HG03095 (cell line): ENCODE measurements at regions not wholly inside any gene's neighbourhood (a gene's known extent, or its start where the extent isn't known, plus 50 kb on each side); places are given as distances from the start of the nearest gene placed in this dataset.
A peak's percentile ranks its signal among the peaks of the same experiment; 100 is the strongest.

Experiments used
- ATAC-seq: cut with Tn5 transposase; IDR thresholded peaks from one replicate; pipeline ENCODE4 v1.9.1; 2021; ENCODE audit warnings: moderate library complexity; ENCODE audit not compliant: unreplicated experiment

DNA sequence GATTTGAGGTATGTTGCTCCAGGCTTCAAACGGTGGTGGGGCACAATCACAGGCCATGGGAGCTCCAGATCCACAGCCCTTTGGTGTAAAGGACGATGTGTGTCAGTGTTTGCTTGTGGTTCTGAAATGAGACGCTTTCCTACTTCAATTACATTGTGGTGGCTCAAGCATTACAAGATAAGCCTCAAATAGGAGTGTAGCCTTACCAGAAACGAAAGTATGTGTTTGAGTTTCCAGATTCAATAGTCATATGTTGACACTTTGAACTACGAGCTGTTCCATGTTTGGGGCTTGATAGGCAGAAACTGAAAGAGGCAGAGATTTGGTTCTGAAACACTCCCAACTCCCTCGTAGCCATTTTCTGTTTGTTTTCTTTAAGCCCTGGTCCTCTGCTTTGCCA lies 187.1 kb downstream of the MYLK4 start:
- peak; percentile 69 for ATAC-seq

DNA sequence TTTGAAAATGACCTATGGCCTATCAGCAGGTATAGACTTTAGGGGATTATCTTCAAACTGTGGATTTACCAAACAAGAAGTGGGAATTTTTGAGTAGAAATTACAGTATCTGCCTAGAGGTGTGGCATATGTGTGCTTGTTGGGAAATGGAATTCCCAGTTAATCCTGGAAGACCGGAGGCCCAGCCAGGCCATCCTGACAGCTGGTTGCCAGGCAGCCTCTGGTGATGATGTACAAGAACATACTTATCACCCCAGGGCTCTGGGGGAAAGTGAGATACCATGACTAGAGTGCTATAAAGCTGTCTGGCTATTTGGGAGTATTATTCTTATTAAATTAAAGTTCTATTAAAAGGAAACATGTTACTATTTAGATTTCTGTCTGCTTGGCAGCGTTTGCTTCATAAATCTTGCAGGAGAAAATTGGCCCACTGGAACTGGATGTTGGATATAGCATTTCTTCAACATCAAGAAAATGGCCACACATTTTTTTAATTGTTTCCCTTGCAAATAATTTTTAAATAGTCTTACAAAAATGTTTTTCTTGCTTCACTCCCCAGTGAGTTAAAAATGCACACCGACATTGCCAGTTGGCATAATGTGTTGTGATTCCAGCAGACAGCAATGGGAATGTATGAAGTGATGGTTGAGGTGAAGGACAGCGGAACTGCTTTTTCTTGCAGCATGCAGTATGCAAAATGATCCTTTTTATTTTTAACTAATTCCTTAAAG lies 187.8 kb downstream of the MYLK4 start:
- no peak for ATAC-seq

- no peak for ATAC-seq
Observed at GRCh38 chr6:2560917-2561698, 189.6 kb downstream of the MYLK4 start.

DNA sequence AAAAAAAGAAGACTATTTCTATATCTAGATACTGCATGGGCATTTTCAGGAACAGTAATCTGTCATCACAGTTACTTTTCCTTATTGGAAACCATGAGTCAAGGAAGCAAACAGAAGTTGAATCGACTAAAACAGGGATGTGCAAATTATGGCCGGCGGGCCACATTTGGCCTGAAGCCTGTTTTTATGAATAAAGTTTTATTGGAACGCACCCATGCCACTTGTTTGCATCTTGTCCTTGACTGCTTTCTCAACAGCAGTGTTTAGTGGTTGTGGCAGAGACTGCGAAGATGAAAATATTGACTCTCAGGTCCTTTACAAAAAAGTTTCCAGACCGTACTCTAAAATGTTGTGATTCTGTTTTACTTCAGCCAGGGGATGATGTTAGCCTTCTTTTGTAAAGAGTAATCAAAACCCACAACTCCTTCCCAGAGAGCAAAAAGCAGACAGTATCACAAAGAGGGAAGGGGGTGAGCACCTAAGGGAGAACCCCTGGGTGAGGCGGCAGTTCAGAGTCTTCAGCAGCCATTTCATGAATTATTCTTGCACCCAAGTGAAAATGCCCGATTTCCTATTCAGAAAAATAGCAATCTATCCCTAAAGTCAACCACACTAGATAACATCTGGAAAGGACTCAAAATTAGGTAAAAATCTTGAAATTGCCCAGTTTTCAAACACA lies 190.4 kb downstream of the MYLK4 start:
- no peak for ATAC-seq

DNA sequence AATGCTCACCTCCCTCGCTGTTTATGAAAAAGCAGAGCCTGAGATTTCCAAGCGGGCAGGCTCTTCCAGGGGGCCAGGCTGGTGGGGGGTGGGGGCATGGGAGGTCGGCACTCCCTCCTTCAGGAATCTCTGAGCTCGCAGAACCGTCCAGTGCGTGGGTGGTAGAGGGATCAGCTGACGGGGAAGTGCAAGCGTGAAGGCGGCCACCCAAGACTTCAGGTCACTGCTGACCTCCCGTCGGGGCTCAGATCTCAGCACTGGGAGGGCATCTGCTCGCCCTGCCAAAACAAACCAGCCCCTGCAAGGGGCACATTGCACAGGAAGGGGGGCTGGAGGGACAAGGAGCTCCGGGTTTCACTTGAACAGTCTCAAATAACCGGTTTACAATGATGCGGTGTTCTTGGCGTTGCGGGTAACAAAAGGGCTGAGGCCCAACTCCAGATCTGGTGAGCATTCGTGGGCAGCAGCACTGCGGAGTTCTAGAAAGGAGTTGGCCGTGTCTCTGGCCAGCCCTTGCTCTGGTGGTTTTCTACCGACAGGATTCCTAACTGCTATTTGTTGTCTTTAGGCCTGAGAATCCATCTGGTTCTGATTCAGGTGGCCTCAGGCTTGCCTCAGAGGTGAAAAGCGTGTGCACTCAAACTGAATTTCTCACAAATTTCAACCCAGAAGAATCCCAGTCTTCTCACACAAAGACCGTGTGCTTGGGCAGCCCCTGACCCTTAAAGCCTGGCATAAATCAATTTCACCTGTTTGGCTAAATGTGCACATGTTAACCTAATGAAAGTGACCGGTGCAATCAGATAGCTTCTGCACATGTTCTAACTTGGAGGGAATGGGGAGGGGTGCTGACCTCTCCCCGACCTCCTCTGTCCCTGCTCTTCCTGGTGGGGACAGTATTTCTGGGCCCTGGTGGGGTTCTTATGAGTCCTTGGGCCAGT lies 191.6 kb downstream of the MYLK4 start:
- no peak for ATAC-seq

DNA sequence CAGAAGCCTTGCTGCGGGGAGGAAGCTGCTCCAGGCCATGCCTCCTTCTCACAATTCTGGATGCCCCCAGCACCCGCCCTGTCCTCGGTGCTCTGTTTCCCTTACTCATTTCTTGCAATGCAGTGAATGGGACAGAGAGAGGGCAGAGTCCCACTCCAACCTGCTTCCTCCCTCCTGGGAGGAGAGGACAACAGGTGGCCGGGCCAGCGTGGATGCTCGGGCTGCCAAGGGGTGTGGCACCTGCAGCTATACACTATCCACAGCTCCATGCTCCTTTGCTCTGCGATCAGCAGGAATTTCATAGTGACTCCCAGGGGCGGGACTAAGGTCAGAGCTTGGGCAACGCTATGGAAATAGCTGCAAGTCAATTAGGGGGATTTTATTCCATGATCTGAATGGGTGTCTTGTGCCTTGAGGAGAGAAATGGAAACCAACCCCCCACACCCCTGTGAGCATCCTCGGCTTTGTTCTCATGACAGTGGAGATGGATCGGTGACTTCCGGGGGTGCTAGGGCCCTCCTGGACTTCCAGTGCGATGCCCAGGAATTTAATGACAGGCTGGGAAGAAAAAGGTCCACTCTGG lies 192.5 kb downstream of the MYLK4 start:
- ATAC-seq = no peak

- no peak for ATAC-seq
Observed at GRCh38 chr6:2557181-2557720, 193.5 kb downstream of the MYLK4 start.

DNA sequence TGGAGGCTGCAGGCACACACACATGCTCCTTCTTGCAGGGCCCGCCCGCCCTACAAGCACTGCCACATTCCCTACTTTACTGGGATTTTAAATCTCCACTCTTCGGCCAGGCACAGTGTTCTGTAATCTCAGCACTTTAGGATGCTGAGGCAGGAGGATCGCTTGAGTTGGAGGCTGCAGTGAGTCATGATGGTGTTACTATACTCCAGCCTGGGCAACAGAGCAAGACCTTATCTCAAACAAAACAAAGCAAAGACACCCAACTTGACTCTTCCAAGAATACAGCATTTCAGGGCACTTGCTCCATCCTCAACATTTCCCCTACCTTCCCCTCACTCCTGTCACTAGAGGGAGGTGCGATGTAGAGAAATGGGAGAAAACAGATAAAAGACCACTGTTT lies 194.0 kb downstream of the MYLK4 start:
- no peak for ATAC-seq

- no peak for ATAC-seq
Observed at GRCh38 chr6:2554651-2555260, 196.0 kb downstream of the MYLK4 start.

DNA sequence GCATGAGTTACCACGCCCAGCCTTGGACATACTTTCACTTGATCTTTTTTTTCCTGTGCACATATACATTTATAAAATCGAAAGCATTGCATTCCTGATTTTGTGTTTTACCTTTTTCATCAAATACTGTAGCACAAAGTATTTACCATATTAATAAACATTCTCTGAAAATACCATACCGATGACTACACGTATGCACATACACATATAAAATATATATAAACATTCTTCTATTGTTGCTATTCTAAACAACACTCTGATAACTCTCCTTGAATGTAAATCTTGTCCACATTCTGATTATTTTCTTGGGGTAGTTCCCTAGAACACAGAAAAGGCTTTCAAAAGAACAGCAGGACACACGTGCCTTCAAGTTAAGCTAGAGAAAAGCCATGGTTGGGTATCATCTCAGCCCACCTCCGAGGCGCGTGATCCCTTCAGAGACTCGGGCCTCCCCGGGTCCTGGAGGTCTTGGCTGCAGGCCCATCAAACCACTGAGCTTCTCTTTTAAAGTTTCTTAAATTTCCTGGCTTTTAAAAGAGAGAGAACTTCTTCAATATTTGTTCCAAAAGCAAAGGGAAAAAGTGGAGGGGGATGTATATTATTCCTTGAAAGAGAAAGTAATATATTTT lies 198.1 kb downstream of the MYLK4 start:
- no peak for ATAC-seq

- ATAC-seq = no peak
Observed at GRCh38 chr6:2551705-2552104, 199.0 kb downstream of the MYLK4 start.

GRCh38 chr6:2550247-2550646 lies 200.5 kb downstream of the MYLK4 start:
- no peak for ATAC-seq

DNA sequence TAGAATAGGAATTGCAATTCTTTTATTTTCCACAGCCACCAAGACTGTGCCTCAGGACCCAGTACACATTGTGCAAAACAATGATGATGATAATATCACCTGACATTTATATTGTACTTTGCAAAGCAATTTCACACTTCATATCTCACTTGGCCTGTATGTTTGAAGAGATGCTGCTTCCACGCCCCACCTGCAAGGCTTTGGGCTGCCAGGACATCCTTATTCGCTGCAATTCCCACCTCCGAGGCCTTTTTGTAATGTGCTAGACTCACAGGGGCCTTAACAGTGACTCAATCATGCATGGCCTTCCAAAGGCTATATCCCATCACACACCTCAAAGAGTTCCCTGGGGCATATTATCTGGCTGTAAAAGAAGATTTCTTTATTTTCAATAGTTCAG lies 200.9 kb downstream of the MYLK4 start:
- ATAC-seq = no peak

DNA sequence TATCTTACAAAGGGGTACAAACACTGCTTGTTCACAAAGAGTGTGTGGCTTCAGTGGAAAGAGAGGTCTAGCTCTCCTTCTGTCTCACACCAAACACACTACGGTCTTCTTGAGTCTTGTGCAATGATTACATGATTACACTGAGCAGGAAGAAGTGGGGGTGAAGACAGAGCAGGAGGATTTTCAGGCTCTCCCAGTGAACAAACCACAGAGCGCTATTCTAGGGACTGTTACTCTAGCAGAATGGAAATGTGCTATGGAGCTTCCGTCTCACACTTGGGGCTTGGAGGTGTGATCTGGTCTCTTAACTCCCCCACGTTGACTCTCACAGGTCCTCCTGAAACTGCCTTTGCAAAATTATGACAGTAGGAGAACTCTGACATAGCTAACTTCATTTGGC lies 203.4 kb downstream of the MYLK4 start:
- ATAC-seq = no peak

GRCh38 chr6:2546901-2547300 lies 203.8 kb downstream of the MYLK4 start:
- no peak for ATAC-seq

GRCh38 chr6:2545383-2546038 lies 205.2 kb downstream of the MYLK4 start:
- ATAC-seq = no peak

GRCh38 chr6:2543321-2543720 lies 207.4 kb downstream of the MYLK4 start:
- no peak for ATAC-seq

GRCh38 chr6:2542858-2543218 lies 207.9 kb downstream of the MYLK4 start:
- ATAC-seq = peak; percentile 75
